WI38 (cell line): ENCODE measurements at regions not wholly inside any gene's neighbourhood (a gene's known extent, or its start where the extent isn't known, plus 50 kb on each side); places are given as distances from the start of the nearest gene placed in this dataset.
A peak's percentile ranks its signal among the peaks of the same experiment; 100 is the strongest.
"Not testable (repeated sequence)": the region's sequence is repeated elsewhere in the genome, so short reads cannot be mapped to it uniquely, and the experiment has no call there.

Source experiments
- H3K4me3 ChIP-seq: 2 replicates; pipeline ENCODE4 v1.5.1; 2011; ENCODE audit warnings: low read depth, mild to moderate bottlenecking, control low read depth, low read length
- TF ChIP-seq, protein P1 (sequence below): IDR thresholded peaks from 2 replicates; pipeline ENCODE4 v1.5.1; 2012; ENCODE audit warnings: low read depth, mild to moderate bottlenecking, control low read depth, low read length

DNA sequence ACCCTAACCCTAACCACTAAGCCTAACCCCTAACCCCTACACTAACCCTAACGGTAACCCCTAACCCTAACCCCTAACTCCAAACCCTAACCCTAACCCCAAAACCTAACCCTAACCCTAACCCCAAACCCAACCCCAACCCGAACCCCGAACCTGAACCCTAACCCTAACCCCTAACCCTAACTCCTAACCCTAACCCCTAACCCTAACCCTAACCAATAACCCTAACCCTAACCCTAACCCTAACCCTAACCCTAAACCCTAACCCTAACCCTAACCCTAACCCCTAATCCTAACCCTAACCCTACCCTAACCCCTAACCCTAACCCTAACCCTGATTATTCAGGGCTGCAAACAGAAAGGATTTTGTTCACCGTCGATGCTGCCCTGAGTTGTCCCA is 144.6 kb upstream of the DUSP22 start:
- H3K4me3 ChIP-seq = not testable (repeated sequence)

DNA sequence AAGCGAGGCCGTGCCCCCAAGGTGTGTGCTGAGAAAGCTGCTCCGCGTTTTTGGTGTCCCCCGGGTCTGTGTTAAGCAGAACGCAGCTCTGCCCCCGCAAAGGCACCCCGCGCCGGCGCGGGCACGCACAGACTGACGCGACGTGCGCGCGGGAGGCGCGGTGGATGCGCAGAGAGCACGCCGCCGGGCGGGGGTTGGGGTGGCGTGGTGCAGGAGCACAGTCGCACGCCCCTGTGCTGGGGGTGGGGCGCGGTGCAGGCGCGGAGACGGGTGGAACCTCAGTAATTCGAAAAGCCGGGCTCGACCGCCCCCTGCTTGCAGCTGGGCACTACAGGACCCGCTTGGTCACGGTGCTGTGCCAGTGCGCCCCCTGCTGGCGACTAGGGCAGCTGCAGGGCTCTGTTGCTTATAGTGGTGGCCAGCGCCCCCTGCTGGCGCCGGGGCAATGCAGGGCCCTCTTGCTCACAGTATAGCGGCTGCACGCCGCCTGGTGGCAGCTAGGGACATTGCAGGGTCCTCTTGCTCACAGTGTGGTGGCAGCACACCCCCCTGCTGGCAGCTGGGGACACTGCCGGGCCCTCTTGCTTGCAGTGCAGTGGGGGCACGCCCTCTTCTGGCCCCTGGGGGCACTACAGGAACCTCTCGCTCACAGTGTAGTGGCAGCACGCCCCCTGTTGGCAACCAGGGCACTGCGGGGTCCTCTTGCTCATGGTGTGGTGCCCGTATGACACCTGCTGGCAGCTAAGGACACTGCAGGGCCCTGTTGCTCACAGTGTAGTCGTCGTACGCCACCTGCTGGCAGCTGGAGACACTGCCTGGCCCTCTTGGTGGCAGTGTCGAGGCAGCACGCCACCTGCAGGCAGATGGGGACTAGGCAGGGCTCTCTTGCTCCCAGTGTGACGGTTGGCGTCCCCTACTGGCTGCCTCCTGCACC is 144.0 kb upstream of the DUSP22 start:
- TF ChIP-seq, protein P1, sequence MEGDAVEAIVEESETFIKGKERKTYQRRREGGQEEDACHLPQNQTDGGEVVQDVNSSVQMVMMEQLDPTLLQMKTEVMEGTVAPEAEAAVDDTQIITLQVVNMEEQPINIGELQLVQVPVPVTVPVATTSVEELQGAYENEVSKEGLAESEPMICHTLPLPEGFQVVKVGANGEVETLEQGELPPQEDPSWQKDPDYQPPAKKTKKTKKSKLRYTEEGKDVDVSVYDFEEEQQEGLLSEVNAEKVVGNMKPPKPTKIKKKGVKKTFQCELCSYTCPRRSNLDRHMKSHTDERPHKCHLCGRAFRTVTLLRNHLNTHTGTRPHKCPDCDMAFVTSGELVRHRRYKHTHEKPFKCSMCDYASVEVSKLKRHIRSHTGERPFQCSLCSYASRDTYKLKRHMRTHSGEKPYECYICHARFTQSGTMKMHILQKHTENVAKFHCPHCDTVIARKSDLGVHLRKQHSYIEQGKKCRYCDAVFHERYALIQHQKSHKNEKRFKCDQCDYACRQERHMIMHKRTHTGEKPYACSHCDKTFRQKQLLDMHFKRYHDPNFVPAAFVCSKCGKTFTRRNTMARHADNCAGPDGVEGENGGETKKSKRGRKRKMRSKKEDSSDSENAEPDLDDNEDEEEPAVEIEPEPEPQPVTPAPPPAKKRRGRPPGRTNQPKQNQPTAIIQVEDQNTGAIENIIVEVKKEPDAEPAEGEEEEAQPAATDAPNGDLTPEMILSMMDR = peak; percentile 29; the same call in 1 of the 2 replicates
- H3K4me3 ChIP-seq = not testable (repeated sequence)

DNA sequence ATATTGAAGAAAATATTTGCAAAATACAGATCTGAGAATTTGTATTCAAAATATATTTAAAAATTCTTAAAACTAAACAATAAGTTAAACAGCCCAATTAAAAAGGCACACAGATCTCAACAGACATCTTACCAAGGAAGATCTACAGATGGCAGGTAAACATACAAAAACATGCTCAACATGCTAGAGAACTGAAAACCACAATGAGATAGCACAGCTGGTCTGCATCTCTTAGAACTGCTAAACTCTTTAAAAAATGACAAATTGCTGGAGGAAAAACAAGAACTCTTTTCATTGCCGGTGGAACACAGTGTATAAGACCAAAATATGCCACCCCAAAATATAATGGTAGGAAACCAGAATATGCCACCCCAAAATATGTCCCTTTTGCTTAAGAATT is 142.1 kb upstream of the DUSP22 start:
- H3K4me3 ChIP-seq = not testable (repeated sequence)

DNA sequence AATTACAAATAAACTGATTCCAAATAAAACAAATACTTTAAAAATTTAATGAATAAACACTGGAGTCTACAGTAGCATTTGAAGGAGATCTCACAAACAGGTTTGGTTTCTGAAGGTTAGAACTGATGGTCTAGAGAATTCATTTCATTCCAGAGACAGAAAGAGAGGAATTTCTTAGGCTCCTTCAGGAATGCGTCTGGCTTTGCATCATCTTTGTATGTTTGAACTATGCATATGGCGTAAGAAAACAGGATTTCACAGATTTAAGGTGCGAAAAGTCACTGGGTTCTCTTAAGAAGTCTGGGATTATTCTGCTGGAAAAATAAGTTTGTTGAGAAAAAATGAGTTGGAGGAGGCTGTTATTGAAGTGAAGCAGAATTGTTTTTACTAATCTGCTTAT is 139.9 kb upstream of the DUSP22 start:
- not testable (repeated sequence) for H3K4me3 ChIP-seq

DNA sequence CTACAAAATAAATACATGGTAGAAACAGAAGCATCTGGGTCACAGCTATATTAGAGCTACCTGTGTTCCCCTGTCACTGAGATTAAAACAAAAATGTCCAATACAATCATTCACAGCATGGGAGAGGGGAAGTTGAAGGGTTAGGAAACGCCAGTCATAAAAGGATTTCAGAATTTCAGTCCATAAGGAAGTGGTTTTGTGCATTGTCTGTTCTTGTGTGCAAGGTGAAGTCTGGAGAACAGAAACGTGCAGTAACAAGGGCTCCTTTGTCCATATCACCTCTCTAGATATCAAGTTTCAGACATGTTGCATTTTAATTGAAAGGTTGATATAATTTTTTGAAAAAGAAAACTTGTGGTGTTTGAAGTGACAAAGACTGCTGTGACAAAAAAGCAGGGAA is 139.3 kb upstream of the DUSP22 start:
- not testable (repeated sequence) for H3K4me3 ChIP-seq

DNA sequence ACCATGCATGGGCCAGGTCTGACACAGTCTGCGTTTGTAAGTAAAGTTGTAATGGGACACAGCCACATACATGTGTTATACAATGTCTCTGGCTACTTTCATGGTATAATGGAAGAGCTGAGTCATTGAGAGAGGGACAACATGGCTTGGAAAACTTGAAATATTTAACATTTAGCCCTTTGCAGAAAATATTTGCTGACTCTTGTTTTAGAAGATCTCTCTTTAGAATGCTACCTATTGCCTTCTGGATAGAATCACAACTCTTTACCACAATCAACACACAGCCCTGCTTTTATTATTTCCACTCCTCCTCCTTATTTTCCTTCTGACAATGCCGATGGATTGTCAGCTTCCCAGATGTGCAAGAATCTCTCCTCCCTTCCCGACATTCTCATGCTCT is 138.4 kb upstream of the DUSP22 start:
- not testable (repeated sequence) for H3K4me3 ChIP-seq

DNA sequence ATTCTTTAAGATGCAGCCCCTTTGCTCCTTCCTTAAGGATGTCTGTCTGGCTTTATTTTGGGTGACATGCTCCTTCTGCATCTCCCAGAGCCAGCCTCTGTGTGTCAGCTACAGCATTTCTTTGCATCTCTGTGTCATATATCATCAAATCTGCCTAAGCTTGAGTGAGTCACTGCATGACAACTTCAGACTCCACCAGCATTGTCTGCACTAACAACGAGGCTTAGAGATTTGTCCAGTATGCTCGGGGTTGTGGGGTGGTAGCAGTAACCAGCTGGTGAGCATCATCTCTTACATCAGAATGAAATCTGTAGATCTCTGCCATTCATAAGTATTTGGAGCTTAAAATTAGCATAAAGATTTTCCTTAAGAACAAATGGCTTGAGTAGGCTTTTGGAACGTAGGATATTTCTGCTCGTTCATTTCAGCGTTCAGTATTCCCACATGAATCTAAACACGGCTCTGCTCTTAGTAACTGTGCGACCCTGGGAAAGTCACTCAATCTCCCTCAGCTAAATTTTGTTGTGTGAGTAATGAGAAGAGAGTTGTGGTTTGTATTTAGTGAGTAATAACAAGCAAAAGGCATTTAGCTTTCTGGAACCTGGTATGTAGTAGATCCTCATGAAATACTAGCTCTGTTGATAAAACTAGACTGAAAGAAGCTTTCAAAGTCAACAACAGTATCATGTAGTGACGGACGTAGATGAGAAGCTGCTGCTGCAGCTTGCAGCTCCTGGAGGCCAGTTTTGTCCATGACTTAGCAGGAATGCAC is 137.8 kb upstream of the DUSP22 start:
- not testable (repeated sequence) for H3K4me3 ChIP-seq

DNA sequence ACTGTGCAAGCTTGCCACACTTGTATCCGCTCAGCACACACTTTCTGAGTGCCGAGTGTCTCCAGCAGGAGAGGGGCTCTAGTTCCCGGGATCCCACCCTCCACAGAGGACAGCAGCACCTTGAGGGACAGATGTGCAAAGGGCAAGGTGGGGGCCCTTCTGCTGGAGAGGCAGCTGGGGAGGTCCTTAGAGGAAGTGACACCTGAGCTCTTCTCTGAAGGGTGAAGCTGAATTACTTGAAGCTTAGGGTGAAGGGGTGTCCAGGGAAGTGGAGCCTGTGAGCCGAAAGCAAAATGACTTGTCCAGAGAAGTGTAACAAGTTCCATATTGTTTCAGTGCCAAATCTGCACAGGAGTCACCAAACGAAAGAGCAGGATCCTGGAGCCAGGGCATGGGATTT is 136.3 kb upstream of the DUSP22 start:
- TF ChIP-seq, protein P1 = no peak
- H3K4me3 ChIP-seq = no peak overlapping the region

DNA sequence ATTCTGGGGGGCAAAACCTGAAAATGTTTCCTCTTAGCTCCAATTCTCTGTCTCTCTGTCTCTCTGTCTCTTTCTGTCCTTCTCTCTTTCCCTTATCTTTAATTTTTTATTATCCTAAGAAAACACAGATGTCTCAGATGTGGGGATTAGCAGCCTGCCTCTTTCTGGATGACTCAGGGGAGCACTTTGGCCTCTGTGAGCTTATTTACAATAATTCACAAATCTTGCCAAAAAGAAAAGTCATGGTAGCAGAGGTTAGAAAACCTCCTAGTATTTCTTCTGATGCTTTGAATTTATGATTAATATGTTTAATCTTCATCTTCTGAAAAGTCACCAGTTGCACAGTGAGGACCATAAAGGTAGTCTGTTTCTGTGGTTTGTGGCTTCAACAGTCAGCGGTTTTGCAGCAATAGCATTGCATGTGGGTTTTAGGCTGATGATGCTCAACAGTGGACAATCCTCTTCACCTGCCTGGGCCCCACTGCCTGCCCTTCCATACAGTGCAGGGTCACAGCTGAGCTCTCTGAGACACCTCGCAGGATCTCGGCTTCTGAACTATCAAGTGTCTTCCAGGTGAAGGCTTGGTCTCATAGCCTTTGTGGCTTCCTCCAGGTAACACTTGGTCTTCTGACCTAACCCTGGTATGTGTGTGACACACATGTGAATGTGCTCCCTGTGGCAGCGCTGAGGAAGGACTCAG is 135.7 kb upstream of the DUSP22 start:
- not testable (repeated sequence) for H3K4me3 ChIP-seq

DNA sequence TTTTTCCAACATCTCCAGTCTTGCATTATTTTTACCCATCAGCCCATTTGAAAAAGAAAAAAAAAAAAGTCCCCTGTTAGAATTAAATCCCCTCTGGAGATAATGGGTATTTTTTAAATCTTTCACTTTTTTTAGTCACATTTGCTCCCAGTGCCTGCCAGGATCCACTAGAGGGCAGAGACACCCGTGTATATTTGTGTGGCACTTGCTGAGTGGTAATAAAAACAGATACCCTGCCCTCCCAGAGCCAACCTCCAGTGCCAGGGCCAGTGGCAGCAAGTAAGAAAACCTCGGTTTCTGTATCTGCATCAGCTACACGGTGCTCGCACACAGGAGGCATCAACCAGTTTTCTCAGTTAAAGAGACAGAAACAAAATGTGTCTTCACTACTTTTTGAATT is 135.1 kb upstream of the DUSP22 start:
- TF ChIP-seq, protein P1 = peak; percentile 9; the same call in 1 of the 2 replicates
- not testable (repeated sequence) for H3K4me3 ChIP-seq

DNA sequence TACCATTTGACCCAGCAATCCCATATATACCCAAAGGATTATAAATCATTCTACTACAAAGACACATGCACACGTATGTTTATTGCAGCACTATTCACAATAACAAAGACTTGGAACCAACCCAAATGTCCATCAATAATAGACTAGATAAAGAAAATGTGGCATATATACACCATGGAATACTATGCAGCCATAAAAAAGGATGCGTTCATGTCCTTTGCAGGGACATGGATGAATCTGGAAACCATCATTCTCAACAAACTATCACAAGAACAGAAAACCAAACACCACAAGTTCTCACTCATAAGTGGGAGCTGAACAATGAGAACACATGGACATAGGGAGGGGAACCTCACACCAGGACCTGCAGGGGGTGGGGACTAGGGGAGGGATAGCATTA is 130.6 kb upstream of the DUSP22 start:
- H3K4me3 ChIP-seq = not testable (repeated sequence)
